ENCODE measurements at regions not wholly inside any gene's neighbourhood (a gene's known extent, or its start where the extent isn't known, plus 50 kb on each side); places are given as distances from the start of the nearest gene placed in this dataset.

DNA sequence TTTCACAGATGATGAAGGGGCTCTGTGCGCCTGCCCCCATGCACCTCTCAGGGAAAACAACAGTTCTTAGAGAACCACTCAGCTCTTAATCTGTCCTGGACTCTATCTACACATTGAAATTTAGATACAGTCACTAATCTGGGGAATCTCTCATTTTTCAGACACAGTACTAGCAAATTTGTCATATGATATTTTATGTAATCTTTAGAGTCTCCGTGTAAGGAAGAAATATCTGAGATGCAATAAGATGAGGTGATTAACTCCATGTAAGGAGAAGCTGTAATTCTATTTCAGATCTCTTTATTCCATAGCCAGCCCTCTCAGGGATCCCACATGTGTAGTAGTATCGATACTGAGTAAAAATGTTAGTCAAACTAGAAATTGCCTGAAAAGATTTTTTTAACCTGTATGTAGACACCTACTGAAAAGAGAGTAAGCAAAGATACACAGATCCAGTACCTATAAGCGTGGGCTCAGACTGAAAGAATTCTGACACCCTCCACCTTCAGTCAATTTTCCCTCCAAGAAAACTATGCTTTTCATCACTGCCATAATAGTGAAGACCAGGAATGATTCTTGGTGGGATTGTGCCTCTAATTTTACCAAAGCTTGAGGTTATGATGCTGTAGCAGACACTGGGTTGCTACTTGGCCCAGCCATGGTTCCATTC is 279.6 kb upstream of the TMEM161B start:
- TF ChIP-seq JUND (IDR thresholded peaks at IDR 0.05) (no peak), TAF1 (conservative IDR thresholded peaks at IDR 0.05) (no peak), EGR1 (IDR thresholded peaks at IDR 0.05; ENCODE audit: low read depth in 2 of 2) (no peak)
- TF ChIP-seq, protein P1, sequence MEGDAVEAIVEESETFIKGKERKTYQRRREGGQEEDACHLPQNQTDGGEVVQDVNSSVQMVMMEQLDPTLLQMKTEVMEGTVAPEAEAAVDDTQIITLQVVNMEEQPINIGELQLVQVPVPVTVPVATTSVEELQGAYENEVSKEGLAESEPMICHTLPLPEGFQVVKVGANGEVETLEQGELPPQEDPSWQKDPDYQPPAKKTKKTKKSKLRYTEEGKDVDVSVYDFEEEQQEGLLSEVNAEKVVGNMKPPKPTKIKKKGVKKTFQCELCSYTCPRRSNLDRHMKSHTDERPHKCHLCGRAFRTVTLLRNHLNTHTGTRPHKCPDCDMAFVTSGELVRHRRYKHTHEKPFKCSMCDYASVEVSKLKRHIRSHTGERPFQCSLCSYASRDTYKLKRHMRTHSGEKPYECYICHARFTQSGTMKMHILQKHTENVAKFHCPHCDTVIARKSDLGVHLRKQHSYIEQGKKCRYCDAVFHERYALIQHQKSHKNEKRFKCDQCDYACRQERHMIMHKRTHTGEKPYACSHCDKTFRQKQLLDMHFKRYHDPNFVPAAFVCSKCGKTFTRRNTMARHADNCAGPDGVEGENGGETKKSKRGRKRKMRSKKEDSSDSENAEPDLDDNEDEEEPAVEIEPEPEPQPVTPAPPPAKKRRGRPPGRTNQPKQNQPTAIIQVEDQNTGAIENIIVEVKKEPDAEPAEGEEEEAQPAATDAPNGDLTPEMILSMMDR (IDR thresholded peaks at IDR 0.05; ENCODE audit: low read depth, low read length, missing input control) = no peak
- TF ChIP-seq, protein P2, sequence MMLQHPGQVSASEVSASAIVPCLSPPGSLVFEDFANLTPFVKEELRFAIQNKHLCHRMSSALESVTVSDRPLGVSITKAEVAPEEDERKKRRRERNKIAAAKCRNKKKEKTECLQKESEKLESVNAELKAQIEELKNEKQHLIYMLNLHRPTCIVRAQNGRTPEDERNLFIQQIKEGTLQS (IDR thresholded peaks at IDR 0.05) = no peak
- TF ChIP-seq, protein P3, sequence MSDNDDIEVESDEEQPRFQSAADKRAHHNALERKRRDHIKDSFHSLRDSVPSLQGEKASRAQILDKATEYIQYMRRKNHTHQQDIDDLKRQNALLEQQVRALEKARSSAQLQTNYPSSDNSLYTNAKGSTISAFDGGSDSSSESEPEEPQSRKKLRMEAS (IDR thresholded peaks at IDR 0.05) = no peak
